ENCODE measurements at regions not wholly inside any gene's neighbourhood (a gene's known extent, or its start where the extent isn't known, plus 50 kb on each side); places are given as distances from the start of the nearest gene placed in this dataset.

DNA sequence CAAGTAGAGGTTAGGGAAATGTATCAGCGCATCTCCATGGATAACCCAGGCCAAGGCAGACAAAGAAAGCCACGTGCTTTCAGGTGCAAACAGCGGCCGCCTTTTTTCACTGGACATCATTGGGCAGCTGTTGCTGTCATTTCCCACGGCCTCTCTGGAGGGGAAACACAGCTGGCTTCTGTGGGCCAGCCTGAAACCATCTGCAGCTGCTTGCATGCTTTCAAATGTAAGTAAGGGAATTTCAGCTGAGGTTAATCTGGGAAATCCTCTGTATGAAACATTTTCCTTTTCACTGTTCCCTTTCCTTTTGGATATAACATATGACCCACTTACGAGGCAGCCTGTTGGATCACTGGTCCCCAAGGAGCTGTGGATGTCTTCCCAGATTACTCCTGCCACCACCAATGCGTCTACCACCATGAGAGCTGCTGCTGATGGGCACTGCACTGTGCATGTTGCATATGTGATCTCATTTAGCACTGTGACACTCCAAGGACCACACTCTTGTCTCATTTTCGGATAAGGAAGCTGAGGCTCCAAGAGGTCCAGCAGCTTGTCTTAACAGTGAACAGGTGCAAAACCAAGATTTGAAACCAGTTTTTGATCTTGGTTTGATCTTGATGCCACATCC is 106.3 kb downstream of the C9orf152 start:
- no peak for DNase-seq

DNA sequence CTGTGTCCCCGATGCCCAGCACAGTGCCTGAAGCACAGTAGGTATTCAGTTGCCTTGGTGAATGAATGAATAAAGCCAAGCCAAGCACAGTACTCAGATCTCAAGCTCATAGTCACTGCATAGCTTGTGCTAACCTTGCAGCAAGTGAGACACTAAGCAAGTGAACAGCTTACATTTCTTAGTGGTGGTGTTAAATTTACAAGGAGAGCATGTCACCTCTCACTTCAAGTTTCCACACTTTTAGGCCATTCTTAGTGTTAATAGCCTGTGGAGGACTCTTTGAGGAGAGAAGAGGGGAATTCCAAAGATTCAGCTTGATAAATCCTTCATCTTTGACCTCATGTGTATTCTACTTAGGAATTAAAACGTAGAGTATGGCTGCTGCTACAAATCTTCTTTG is 104.7 kb downstream of the C9orf152 start:
- DNase-seq, result no peak

GRCh38 chr9:110104261-110104809 is 103.6 kb downstream of the C9orf152 start:
- DNase-seq, result no peak

GRCh38 chr9:110105107-110105506 is 102.9 kb downstream of the C9orf152 start:
- no peak for DNase-seq

DNA sequence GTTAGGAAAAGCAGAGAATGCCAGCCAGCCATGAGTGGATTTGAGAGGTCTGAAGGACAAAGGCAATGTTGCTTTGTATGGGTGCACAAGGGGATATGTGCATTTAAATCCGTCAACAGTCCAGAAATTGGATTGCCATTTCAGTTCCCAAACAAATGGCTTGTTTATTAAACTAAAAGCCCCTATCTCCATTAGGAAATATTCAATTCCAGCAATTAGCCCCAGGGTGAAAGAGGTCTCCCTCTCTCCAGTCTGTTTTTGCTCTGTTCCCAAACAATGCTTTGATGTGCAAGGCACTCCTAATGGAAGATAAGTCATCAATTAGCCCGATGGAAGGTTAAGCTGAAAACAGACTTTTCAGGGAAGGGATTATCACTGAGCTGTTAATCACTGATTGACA is 101.3 kb downstream of the C9orf152 start:
- DNase-seq, result no peak

- DNase-seq, result no peak
These were observed 98.4 kb downstream of the C9orf152 start for GRCh38 chr9:110109333-110110092.

- DNase-seq, result no peak
These were observed 97.8 kb downstream of the C9orf152 start for GRCh38 chr9:110110154-110110553.

DNA sequence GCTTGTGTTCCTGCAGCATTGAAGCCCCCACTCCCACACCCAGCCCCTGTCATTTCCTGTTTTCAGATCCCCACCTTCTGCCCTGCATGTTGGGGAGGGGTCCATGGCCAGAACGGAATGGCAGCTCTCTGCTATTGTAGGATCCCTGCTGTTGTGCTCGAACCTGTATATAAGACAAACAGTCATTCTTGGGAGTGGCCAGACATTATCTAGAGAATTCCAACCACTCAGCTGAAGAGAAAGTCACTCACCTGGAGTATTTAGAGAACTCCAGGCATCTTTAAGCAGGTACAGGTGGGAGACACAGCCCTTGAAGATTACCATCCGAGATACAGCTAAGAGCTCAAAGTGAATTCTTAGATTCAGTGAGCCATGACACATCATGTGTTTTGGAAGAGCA is 96.1 kb downstream of the C9orf152 start:
- no peak for DNase-seq

DNA sequence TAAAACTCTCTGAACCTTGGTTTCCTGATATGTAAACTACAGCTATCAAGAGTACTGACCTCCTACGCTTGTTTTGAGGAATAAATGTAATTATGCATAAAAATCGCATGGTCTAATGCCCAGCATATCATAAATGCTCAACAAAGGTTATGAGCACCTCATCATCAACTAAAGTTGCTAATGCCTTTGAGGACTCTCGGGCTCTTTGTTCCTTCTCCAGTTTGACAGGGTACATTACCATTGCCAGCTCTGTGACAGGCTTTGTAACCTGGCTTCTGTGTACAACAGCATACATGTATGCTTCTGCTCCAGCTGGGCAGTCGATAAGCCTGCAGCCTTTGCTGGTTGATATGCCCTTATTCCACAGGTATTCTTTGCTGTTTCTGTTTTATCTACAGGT is 95.2 kb downstream of the C9orf152 start:
- no peak for DNase-seq

DNA sequence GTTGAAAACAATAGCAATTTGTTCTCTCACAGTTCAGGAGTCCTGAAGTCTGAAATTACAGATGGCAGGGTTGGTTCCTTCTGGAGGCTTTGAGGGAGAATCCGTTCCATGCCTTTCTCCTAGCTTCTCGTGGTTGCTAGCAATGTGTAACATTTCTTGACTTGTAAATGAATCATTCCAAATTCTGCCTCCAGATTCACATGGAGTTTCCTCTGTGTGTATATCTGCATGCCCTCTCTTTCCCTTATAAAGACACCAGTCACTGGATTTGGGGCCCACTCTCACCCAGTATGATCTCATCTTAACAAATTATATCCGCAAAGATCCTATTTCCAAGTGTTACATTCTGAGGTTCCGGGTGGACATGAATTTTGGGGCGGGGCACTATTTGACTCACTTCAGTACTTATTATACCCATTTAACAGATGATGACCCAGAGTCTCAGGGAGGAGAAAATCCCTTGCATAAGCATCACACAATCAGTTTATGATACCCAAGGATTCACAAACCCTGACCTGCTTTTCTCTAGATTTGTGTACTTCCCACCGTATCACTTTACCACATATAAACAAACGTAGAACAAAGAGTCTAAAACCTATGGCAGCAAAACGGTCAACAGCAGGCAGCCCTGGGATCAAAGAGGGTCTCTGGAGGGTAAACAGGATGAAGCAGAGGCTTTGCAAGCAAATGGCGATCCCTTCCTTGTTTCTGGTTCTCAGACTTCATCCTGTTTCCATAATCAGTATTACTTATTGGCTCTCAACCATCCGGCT is 93.7 kb downstream of the C9orf152 start:
- DNase-seq, result no peak

- no peak for DNase-seq
These were observed 93.1 kb downstream of the C9orf152 start for GRCh38 chr9:110114859-110115201.

GRCh38 chr9:110115341-110115820 is 92.6 kb downstream of the C9orf152 start:
- DNase-seq, result no peak

DNA sequence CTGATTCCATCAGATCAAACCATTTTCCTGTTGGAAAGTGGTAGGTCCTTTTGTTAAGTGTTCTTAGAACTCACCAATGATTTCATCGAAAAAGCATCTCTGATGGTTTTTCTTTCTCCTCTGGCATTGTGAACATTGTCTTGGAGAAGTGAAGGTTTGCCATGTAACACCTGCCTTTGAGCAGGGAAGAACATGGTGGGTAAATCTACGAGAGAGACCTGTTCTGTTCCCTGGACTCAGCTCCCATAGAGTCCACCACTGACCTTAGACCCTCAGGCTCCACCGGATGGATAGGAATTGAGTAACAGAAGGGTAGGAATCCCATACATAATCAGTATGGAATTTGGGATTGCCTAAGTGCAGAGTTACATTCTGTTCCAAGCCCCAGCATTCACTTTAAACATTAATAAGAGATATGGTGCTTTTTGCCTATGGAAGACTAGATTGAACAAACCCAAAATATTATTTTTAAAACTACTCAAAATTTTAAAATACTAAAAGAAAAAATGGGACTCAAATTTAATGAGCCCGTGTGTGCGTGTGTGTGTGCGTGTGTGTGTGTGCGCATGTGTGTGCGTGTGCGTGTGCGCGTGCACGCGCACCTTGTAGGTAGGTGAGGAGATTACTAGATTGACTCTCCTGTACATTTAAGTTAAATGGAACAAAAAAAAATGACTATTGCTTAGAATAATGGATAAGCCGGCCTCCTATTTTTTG is 92.0 kb downstream of the C9orf152 start:
- DNase-seq, result no peak

- DNase-seq, result no peak
These were observed 91.4 kb downstream of the C9orf152 start for GRCh38 chr9:110116543-110116885.

- no peak for DNase-seq
These were observed 86.8 kb downstream of the C9orf152 start for GRCh38 chr9:110121170-110121569.

- DNase-seq, result no peak
These were observed 84.4 kb downstream of the C9orf152 start for GRCh38 chr9:110123341-110124095.

DNA sequence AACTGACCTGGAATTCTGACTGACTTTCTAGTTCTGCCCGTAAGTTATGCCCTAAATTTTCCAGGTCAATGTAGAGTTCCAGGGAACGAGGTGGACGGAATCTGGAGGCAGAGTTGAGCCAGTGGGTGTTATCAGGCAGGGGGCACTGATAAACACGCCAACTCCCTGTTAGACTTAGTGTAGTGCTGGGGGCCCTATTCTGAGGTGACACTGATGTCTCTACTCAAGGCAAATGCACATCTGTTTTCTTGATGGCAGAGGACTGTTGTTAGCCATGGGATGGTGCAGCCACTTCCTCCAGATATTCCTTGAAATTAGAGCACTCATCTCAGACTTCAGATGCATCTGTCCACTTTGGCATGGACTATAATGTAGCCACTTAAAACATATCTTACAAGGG is 83.5 kb downstream of the C9orf152 start:
- DNase-seq, result no peak

- DNase-seq, result no peak
These were observed 82.7 kb downstream of the C9orf152 start for GRCh38 chr9:110125207-110125751.

GRCh38 chr9:110125763-110126351 is 82.1 kb downstream of the C9orf152 start:
- DNase-seq, result no peak

GRCh38 chr9:110126499-110126941 is 81.4 kb downstream of the C9orf152 start:
- no peak for DNase-seq
